Naive thymus-derived CD4-positive, alpha-beta T cell (primary cell): ENCODE measurements at regions not wholly inside any gene's neighbourhood (a gene's known extent, or its start where the extent isn't known, plus 50 kb on each side); places are given as distances from the start of the nearest gene placed in this dataset.

Source experiments
- ATAC-seq: fragments of 150-1000 bp; cut with Tn5 transposase; 2 replicates; pipeline ENCODE4 v1.10.0; 2021; ENCODE audit warnings: mild to moderate bottlenecking, moderate library complexity
- CTCF ChIA-PET: fragments of 350-600 bp; sonication (Branson Sonifier 250); formaldehyde crosslinking; loops from one replicate; lab custom pipeline; 2021; ENCODE audit warnings: antibody characterized with exemption; lab: Charles Lee
- POLR2A ChIA-PET: fragments of 350-600 bp; sonication (Branson Sonifier 250); formaldehyde crosslinking; loops from one replicate; lab custom pipeline; 2021; ENCODE audit warnings: antibody characterized with exemption, inconsistent platforms; lab: Charles Lee
- DNase-seq, 9 donors: peaks; one replicate each; pipeline versions ENCODE4 v3.0.0 to v3.0.0-alpha.2; 2020 to 2022; ENCODE audit warnings: mixed read lengths in 1 of 9
- H3K27ac ChIP-seq: one replicate; pipeline ENCODE4 v1.7.0; 2013; ENCODE audit warnings: mild to moderate bottlenecking, low read depth, low read length, moderate library complexity
- H3K27me3 ChIP-seq, 2 donors: one replicate each; pipeline ENCODE4 v1.7.0; 2013; ENCODE audit warnings: low read length in 2 of 2, mild to moderate bottlenecking in 2 of 2, moderate library complexity in 2 of 2; ENCODE audit not compliant: control insufficient read depth in 2 of 2, insufficient read depth in 2 of 2
- H3K36me3 ChIP-seq, 3 experiments: 1 replicate in 2 of 3; 2 replicates in 1 of 3; pipeline ENCODE4 v1.7.0; 2013; ENCODE audit warnings: low read length in 3 of 3, mild to moderate bottlenecking in 3 of 3, moderate library complexity in 1 of 3; ENCODE audit not compliant: insufficient read depth in 3 of 3, control insufficient read depth in 2 of 3
- H3K4me1 ChIP-seq, 2 donors: one replicate each; pipeline ENCODE4 v1.7.0; 2013; ENCODE audit warnings: low read length in 2 of 2, mild to moderate bottlenecking in 2 of 2, moderate library complexity in 1 of 2; ENCODE audit not compliant: control insufficient read depth in 2 of 2, insufficient read depth in 2 of 2
- H3K4me3 ChIP-seq: 2 replicates; pipeline ENCODE4 v1.7.0; 2013; ENCODE audit warnings: mild to moderate bottlenecking, low read length
- H3K9me3 ChIP-seq, 3 experiments: 1 replicate in 2 of 3; 2 replicates in 1 of 3; pipeline ENCODE4 v1.7.0; 2013; ENCODE audit warnings: low read length in 3 of 3; ENCODE audit not compliant: control insufficient read depth in 2 of 3
- H3K27ac Mint-ChIP-seq, 9 donors: one replicate each; pipeline ENCODE4 v1.8.0; 2020 to 2022; ENCODE audit warnings: mixed read lengths in 9 of 9, mild to moderate bottlenecking in 8 of 9, moderate library complexity in 5 of 9, inconsistent platforms in 2 of 9
- H3K27me3 Mint-ChIP-seq, 5 donors: one replicate each; pipeline ENCODE4 v1.8.0; 2021 to 2022; ENCODE audit warnings: mixed read lengths in 5 of 5, mild to moderate bottlenecking in 1 of 5
- H3K36me3 Mint-ChIP-seq, 5 donors: one replicate each; pipeline ENCODE4 v1.8.0; 2020 to 2022; ENCODE audit warnings: mixed read lengths in 5 of 5, mild to moderate bottlenecking in 3 of 5, inconsistent platforms in 1 of 5
- H3K4me1 Mint-ChIP-seq, 7 donors: one replicate each; pipeline ENCODE4 v1.8.0; 2020 to 2022; ENCODE audit warnings: mixed read lengths in 7 of 7, mild to moderate bottlenecking in 3 of 7, inconsistent platforms in 1 of 7
- H3K4me3 Mint-ChIP-seq, 10 donors: one replicate each; pipeline ENCODE4 v1.8.0; 2020 to 2022; ENCODE audit warnings: mild to moderate bottlenecking in 10 of 10, mixed read lengths in 10 of 10, moderate library complexity in 6 of 10, inconsistent platforms in 2 of 10
- H3K9me3 Mint-ChIP-seq, 11 donors: one replicate each; pipeline ENCODE4 v1.8.0; 2020 to 2022; ENCODE audit warnings: mixed read lengths in 11 of 11, mild to moderate bottlenecking in 4 of 11, inconsistent platforms in 1 of 11, moderate library complexity in 1 of 11
- intact Hi-C, 2 donors: fragments of 100-400 bp; cut with micrococcal nuclease; formaldehyde crosslinking; loops; one replicate each; pipeline ENCODE4 v1.15.1; 2023

DNA sequence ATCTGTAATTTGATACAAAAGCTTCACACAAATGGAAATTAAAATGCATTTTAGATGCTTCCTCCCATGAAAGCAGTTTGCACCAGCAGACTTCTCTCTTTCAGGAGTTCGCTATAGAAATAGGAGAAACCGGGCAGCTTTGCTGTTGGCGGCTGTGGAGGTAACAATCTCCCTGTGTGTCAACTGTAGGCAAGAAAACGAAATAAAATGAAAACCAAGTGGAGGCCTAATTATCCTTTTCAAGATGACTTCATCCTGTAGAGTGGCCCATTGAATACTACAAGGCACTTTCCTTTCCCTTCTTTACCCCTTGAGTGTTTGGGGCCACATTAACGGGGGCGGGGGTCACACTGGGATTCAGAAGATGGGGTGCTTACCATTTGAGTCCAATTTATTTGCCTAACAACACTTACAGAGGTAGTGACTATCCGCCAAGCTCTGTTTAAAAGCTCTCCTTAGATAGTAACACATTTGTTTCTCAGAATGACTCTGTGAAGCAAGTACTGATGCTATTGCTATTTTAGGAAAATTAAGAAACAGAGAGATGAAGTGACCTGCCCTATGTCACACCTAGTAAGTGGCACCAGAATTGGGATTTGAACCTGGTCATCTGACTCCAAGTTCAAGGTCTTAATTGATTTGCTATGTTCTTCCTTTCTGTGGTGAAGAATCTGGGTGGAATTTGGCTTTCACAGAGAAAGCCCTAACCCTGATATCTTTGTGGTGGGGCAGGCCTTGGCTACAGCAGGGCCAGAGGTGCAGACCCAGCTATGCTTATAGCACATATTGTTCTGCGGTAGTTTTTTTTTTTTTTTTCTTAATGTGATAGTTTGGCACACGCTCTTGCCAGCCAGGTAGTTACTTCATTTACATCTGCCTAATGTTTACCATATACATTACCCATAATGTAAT is 125.5 kb upstream of the MPHOSPH6 start:
- Histone ChIP-seq H3K27me3 (no peaks in the 10 kb centered on the region), H3K36me3 (no peaks in the 10 kb centered on the region), H3K4me3 (no peak overlapping the region), H3K27ac (no peak overlapping the region), H3K9me3 (no peaks in the 10 kb centered on the region), H3K4me1 (no peaks in the 10 kb centered on the region)
- intact Hi-C loops = loop anchor here in 1 of 2 donors (2.0 kb wide), 1 partner anchor 53 kb away; no protein-coding TSS in a partner anchor
- no peaks in the 10 kb centered on the region for H3K4me1 Mint-ChIP-seq
- no peaks in the 10 kb centered on the region for H3K9me3 Mint-ChIP-seq
- H3K27ac Mint-ChIP-seq = no peak overlapping the region
- no peaks in the 10 kb centered on the region for H3K36me3 Mint-ChIP-seq
- ChIA-PET CTCF (no interaction called here), POLR2A (no interaction called here)
- no peak overlapping the region for H3K4me3 Mint-ChIP-seq
- DNase-seq = no peak
- H3K27me3 Mint-ChIP-seq = peaks cover 0 to 14% (median 6%) of the 10 kb centered on the region in 5 donors
- ATAC-seq = no peak

DNA sequence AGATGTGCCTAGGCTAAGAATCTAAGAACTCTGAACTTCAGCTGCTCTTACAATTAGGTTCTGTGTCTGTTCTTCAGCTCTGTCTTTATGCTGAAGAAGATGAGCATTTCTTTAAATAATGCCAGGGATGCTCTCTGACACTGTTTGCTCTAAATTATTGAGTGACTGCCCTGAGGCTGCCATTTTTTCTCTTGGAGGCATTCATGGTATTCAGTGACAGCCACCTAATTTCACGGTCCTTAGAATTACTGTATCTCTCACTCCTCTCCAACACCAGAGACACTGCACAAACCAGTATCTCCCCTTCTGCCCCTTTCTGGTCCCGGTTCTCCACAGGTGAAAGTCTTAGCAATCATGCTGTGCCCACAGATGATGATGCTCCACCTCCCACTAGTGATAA is 123.6 kb upstream of the MPHOSPH6 start:
- ChIA-PET CTCF (no interaction called here), POLR2A (no interaction called here)
- Histone ChIP-seq H3K27me3 (no peaks in the 10 kb centered on the region), H3K4me3 (no peak overlapping the region), H3K27ac (no peak overlapping the region), H3K9me3 (no peaks in the 10 kb centered on the region), H3K36me3 (no peaks in the 10 kb centered on the region), H3K4me1 (no peaks in the 10 kb centered on the region)
- DNase-seq (no peak), ATAC-seq (no peak)
- peaks cover 0 to 4% (median 0%) of the 10 kb centered on the region in 11 donors for H3K9me3 Mint-ChIP-seq
- H3K27me3 Mint-ChIP-seq = peaks cover 4 to 23% (median 10%) of the 10 kb centered on the region in 5 donors
- no peaks in the 10 kb centered on the region for H3K36me3 Mint-ChIP-seq
- intact Hi-C loops = loop anchor here in 1 of 2 donors (2.0 kb wide), 1 partner anchor 55 kb away; no protein-coding TSS in a partner anchor
- H3K27ac Mint-ChIP-seq = no peak overlapping the region
- no peaks in the 10 kb centered on the region for H3K4me1 Mint-ChIP-seq
- no peak overlapping the region for H3K4me3 Mint-ChIP-seq

DNA sequence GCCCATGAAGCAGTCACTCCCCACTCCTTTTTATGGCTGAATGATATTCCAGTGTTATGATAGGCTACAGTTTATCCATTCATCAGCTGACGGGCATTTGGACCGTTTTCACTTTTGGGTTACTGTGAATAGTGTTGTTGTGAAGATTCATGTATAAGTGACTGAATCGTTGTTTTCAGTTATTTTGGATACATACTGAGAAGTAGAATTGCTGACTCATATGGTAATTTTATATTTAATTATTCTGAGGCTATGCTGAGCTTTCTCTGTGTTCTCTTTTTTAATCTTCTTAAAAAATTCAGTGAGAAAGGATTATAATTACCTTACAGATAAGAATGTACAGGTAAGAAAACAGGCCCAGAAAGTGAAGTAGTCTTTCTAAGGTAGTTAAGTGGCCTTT is 117.9 kb upstream of the MPHOSPH6 start:
- Mint-ChIP-seq H3K9me3 (peaks cover 0 to 7% (median 0%) of the 10 kb centered on the region in 11 donors), H3K27ac (no peak overlapping the region), H3K4me3 (no peak overlapping the region), H3K36me3 (no peaks in the 10 kb centered on the region), H3K27me3 (peaks cover 0 to 22% (median 7%) of the 10 kb centered on the region in 5 donors), H3K4me1 (peaks cover 0 to 2% (median 0%) of the 10 kb centered on the region in 7 donors)
- H3K36me3 ChIP-seq = no peaks in the 10 kb centered on the region
- intact Hi-C loops = no loop called here
- POLR2A ChIA-PET = no interaction called here
- CTCF ChIA-PET = no interaction called here
- H3K4me1 ChIP-seq = no peaks in the 10 kb centered on the region
- DNase-seq (no peak), ATAC-seq (no peak)
- H3K9me3 ChIP-seq = no peaks in the 10 kb centered on the region
- H3K27ac ChIP-seq = no peak overlapping the region
- H3K27me3 ChIP-seq = no peaks in the 10 kb centered on the region
- no peak overlapping the region for H3K4me3 ChIP-seq

DNA sequence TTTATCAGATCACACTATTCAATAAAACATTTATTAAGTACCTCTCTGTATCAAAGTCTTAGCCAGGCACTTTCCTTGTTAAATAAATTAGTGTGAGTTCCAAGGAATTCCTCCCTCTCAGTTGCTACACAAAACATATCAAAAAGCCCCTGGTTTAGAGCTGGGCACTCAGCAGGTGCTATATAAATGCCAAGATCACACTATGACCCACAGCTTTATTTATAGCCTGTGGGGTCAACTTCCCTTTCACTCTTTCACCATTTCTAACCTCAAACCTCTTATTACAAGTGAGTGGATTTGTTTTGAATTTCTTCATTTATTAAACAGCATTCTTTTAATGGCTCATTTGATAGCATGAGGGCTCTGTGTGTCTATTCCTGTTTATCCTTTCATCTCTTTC is 112.6 kb upstream of the MPHOSPH6 start:
- Mint-ChIP-seq H3K4me3 (no peak overlapping the region), H3K36me3 (no peaks in the 10 kb centered on the region), H3K4me1 (peaks cover 0 to 2% (median 0%) of the 10 kb centered on the region in 7 donors), H3K27me3 (peaks cover 0 to 12% (median 6%) of the 10 kb centered on the region in 5 donors), H3K27ac (no peak overlapping the region), H3K9me3 (peaks cover 0 to 3% (median 0%) of the 10 kb centered on the region in 11 donors)
- POLR2A ChIA-PET = interaction anchor here (0.7 kb wide), 1 partner anchor 53 kb away, joined by 3 read pairs; no protein-coding TSS in a partner anchor
- H3K4me1 ChIP-seq = no peaks in the 10 kb centered on the region
- no peak for DNase-seq
- no peaks in the 10 kb centered on the region for H3K27me3 ChIP-seq
- no peak overlapping the region for H3K27ac ChIP-seq
- H3K36me3 ChIP-seq = no peaks in the 10 kb centered on the region
- no peaks in the 10 kb centered on the region for H3K9me3 ChIP-seq
- intact Hi-C loops = no loop called here
- no peak overlapping the region for H3K4me3 ChIP-seq
- CTCF ChIA-PET = no interaction called here
- no peak for ATAC-seq

DNA sequence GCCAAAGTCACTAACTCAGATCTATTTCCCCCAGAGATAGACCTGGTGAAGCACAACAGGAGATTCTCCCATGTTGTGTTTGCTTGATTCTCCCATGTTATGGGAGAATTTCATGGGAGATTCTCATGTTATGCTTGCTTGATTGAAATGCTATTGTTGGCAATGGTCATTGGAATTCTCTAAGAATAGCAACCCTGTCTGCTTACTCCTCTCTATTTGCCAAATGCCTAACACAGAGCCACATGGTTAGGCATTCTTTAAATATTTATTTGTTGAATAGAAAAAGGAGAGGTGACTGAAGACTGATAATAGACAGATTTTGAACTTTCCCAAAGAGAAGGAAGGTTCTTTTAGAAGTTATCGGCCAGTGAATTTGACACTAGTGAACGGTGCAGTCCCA is 111.5 kb upstream of the MPHOSPH6 start:
- Mint-ChIP-seq H3K4me3 (no peak overlapping the region), H3K9me3 (peaks cover 0 to 1% (median 0%) of the 10 kb centered on the region in 11 donors), H3K27ac (no peak overlapping the region), H3K27me3 (peaks cover 3 to 15% (median 8%) of the 10 kb centered on the region in 5 donors), H3K36me3 (no peaks in the 10 kb centered on the region), H3K4me1 (peaks cover 0 to 2% (median 0%) of the 10 kb centered on the region in 7 donors)
- no peak for ATAC-seq
- no peaks in the 10 kb centered on the region for H3K27me3 ChIP-seq
- ChIA-PET POLR2A (no interaction called here), CTCF (no interaction called here)
- H3K4me3 ChIP-seq = no peak overlapping the region
- no peak overlapping the region for H3K27ac ChIP-seq
- no peaks in the 10 kb centered on the region for H3K9me3 ChIP-seq
- no peaks in the 10 kb centered on the region for H3K36me3 ChIP-seq
- no peak for DNase-seq
- no peaks in the 10 kb centered on the region for H3K4me1 ChIP-seq
- intact Hi-C loops = no loop called here

DNA sequence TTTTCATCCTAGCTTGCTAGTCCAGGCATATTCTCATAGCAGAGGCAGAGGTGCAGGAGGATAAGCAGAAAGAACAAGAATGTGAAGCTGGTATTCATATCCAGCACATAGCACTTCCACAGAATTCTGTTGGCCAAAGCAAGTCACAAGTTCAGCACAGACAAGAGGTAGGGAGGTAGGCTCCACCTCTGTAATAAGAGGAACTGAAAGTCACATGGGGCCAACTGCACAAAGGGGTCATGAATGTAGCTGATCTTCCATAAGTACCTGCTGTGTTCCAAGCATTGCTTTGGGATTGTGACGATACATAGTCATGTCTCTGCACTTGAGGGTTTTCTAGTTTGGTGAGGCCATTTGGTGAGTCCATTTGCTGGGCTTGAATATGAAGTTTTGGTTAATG is 110.8 kb upstream of the MPHOSPH6 start:
- H3K36me3 ChIP-seq = no peaks in the 10 kb centered on the region
- no peaks in the 10 kb centered on the region for H3K9me3 ChIP-seq
- Mint-ChIP-seq H3K4me1 (peaks cover 0 to 2% (median 0%) of the 10 kb centered on the region in 7 donors), H3K36me3 (no peaks in the 10 kb centered on the region), H3K27ac (no peak overlapping the region), H3K27me3 (peaks cover 3 to 15% (median 9%) of the 10 kb centered on the region in 5 donors), H3K9me3 (peaks cover 0 to 1% (median 0%) of the 10 kb centered on the region in 11 donors), H3K4me3 (no peak overlapping the region)
- H3K27me3 ChIP-seq = no peaks in the 10 kb centered on the region
- intact Hi-C loops = no loop called here
- ATAC-seq (no peak), DNase-seq (no peak)
- H3K4me1 ChIP-seq = no peaks in the 10 kb centered on the region
- ChIA-PET CTCF (no interaction called here), POLR2A (no interaction called here)
- no peak overlapping the region for H3K4me3 ChIP-seq
- H3K27ac ChIP-seq = no peak overlapping the region
